ENCODE measurements at regions not wholly inside any gene's neighbourhood (a gene's known extent, or its start where the extent isn't known, plus 50 kb on each side); places are given as distances from the start of the nearest gene placed in this dataset.
"Not testable (repeated sequence)": the region's sequence is repeated elsewhere in the genome, so short reads cannot be mapped to it uniquely, and the experiment has no call there.

GRCh38 chr1:90319918-90320317 lies 325.0 kb downstream of the ZNF326 start:
- no peak overlapping the region for H3K4me3 Mint-ChIP-seq (ENCODE audit: low read depth)
- DNase-seq (ENCODE audit: low spot score), result no peak
- no peaks in the 10 kb centered on the region for H3K27me3 Mint-ChIP-seq (ENCODE audit: low read depth)
- H3K27ac Mint-ChIP-seq, result no peak overlapping the region
- H3K9me3 Mint-ChIP-seq, result no peaks in the 10 kb centered on the region
- no peaks in the 10 kb centered on the region for H3K4me1 Mint-ChIP-seq (ENCODE audit: low read depth)
- intact Hi-C loops (cut with micrococcal nuclease), result no loop called here
- H3K36me3 Mint-ChIP-seq (ENCODE audit: low read depth), result no peaks in the 10 kb centered on the region

DNA sequence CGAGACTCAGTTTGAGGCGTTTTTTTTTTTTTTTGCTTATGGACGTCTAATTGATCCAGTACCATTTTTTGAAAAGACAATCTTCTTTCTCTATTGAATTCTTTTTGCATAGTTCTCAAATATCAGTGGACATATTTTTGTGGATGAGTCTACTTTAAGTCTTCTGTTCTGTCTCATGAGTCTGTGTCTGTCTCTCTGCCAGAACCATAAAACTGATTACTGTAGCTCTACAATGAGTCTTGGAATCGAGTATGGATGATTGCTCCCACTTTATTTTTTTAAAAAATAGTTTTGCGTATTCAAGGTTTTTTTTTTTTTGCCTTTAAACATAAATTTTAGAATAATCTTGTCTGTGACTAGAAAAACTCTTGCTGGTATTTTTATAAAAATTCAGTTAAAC lies 323.5 kb downstream of the ZNF326 start:
- no peaks in the 10 kb centered on the region for H3K27me3 Mint-ChIP-seq (ENCODE audit: low read depth)
- no peak for DNase-seq (ENCODE audit: low spot score)
- no peaks in the 10 kb centered on the region for H3K4me1 Mint-ChIP-seq (ENCODE audit: low read depth)
- no peaks in the 10 kb centered on the region for H3K9me3 Mint-ChIP-seq
- intact Hi-C loops (cut with micrococcal nuclease), result no loop called here
- no peaks in the 10 kb centered on the region for H3K36me3 Mint-ChIP-seq (ENCODE audit: low read depth)
- no peak overlapping the region for H3K27ac Mint-ChIP-seq
- H3K4me3 Mint-ChIP-seq (ENCODE audit: low read depth), result no peak overlapping the region

- Mint-ChIP-seq H3K27ac (no peak overlapping the region), H3K9me3 (no peaks in the 10 kb centered on the region), H3K36me3 (ENCODE audit: low read depth) (no peaks in the 10 kb centered on the region), H3K4me3 (ENCODE audit: low read depth) (no peak overlapping the region), H3K4me1 (ENCODE audit: low read depth) (no peaks in the 10 kb centered on the region), H3K27me3 (ENCODE audit: low read depth) (no peaks in the 10 kb centered on the region)
- DNase-seq (ENCODE audit: low spot score), result no peak
- intact Hi-C loops (cut with micrococcal nuclease), result no loop called here
Measured at GRCh38 chr1:90317628-90318027, 322.7 kb downstream of the ZNF326 start.

DNA sequence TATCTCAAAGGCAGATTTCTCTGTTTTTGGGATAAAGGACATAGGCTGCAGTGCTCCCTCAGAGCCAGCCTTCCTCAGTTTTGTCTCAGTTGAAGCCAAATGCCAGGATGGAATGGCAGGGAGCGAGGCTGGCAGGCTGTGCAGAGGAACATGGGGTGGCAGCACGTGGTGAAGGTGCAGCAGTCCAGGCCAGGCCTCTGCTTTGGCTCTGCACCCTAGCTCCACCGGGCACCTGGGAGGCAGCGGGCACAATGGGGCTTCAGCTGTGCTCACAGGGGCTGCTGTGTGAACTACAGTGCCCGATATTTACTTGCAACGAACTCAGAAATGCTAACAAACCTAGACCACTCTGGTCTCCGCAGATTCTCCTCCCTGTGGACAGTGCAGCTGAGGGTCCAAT lies 319.6 kb downstream of the ZNF326 start:
- H3K4me3 Mint-ChIP-seq (ENCODE audit: low read depth), result no peak overlapping the region
- intact Hi-C loops (cut with micrococcal nuclease), result no loop called here
- H3K36me3 Mint-ChIP-seq (ENCODE audit: low read depth), result no peaks in the 10 kb centered on the region
- no peaks in the 10 kb centered on the region for H3K9me3 Mint-ChIP-seq
- no peak overlapping the region for H3K27ac Mint-ChIP-seq
- no peaks in the 10 kb centered on the region for H3K27me3 Mint-ChIP-seq (ENCODE audit: low read depth)
- DNase-seq (ENCODE audit: low spot score), result no peak
- H3K4me1 Mint-ChIP-seq (ENCODE audit: low read depth), result no peaks in the 10 kb centered on the region

GRCh38 chr1:90313778-90314177 lies 318.9 kb downstream of the ZNF326 start:
- no peaks in the 10 kb centered on the region for H3K4me1 Mint-ChIP-seq (ENCODE audit: low read depth)
- H3K27me3 Mint-ChIP-seq (ENCODE audit: low read depth), result no peaks in the 10 kb centered on the region
- no peak for DNase-seq (ENCODE audit: low spot score)
- no peaks in the 10 kb centered on the region for H3K36me3 Mint-ChIP-seq (ENCODE audit: low read depth)
- no peak overlapping the region for H3K4me3 Mint-ChIP-seq (ENCODE audit: low read depth)
- intact Hi-C loops (cut with micrococcal nuclease), result no loop called here
- H3K27ac Mint-ChIP-seq, result no peak overlapping the region
- H3K9me3 Mint-ChIP-seq, result no peaks in the 10 kb centered on the region

DNA sequence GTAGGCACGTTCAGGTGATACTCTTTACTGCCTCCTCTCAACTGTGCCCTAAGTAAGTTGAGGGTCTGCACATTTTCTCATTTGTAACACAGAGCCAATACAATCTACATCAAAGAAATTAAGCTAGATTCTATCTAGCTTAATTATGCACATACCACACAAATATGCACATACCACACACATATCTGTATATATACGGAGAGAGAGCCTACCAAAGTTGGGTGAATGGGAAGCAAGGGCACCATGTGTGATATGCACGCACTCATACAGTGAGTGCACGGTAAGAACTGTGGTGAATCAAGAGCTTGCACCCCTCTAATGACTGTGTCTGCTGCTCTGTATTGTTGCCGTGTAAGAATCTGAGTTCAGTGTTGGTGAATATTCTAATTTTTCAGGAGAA lies 314.9 kb downstream of the ZNF326 start:
- H3K27ac Mint-ChIP-seq, result no peak overlapping the region
- no peak overlapping the region for H3K4me3 Mint-ChIP-seq (ENCODE audit: low read depth)
- no peaks in the 10 kb centered on the region for H3K36me3 Mint-ChIP-seq (ENCODE audit: low read depth)
- no peak for DNase-seq (ENCODE audit: low spot score)
- intact Hi-C loops (cut with micrococcal nuclease), result no loop called here
- H3K4me1 Mint-ChIP-seq (ENCODE audit: low read depth), result no peaks in the 10 kb centered on the region
- no peaks in the 10 kb centered on the region for H3K27me3 Mint-ChIP-seq (ENCODE audit: low read depth)
- H3K9me3 Mint-ChIP-seq, result peaks cover 4% of the 10 kb centered on the region

DNA sequence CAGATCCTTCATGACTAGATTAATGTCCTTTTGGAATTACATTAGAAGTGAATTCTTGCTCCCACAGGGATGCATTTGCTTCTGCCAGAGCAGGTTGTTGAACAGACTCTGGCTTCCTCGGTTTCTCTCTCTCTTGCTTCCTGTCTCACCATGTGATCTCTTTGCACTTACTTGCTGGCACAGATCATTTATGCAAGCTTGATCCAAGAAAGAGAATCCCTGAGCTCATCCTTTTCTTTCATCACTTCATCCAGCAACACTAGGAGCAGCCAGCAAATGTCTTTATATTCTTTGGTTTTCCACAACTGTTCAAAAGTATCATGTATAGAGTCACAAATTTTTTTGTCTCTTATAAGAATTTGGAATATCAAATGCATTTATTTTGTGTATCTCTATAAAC lies 313.5 kb downstream of the ZNF326 start:
- intact Hi-C loops (cut with micrococcal nuclease), result no loop called here
- no peak overlapping the region for H3K4me3 Mint-ChIP-seq (ENCODE audit: low read depth)
- H3K36me3 Mint-ChIP-seq (ENCODE audit: low read depth), result no peaks in the 10 kb centered on the region
- no peak overlapping the region for H3K27ac Mint-ChIP-seq
- DNase-seq (ENCODE audit: low spot score), result no peak
- no peaks in the 10 kb centered on the region for H3K4me1 Mint-ChIP-seq (ENCODE audit: low read depth)
- H3K9me3 Mint-ChIP-seq, result peaks cover 4% of the 10 kb centered on the region
- no peaks in the 10 kb centered on the region for H3K27me3 Mint-ChIP-seq (ENCODE audit: low read depth)

GRCh38 chr1:90305577-90305976 lies 310.7 kb downstream of the ZNF326 start:
- H3K36me3 Mint-ChIP-seq (ENCODE audit: low read depth), result no peaks in the 10 kb centered on the region
- H3K4me3 Mint-ChIP-seq (ENCODE audit: low read depth), result no peak overlapping the region
- DNase-seq (ENCODE audit: low spot score), result no peak
- intact Hi-C loops (cut with micrococcal nuclease), result no loop called here
- no peaks in the 10 kb centered on the region for H3K4me1 Mint-ChIP-seq (ENCODE audit: low read depth)
- H3K27me3 Mint-ChIP-seq (ENCODE audit: low read depth), result no peaks in the 10 kb centered on the region
- H3K27ac Mint-ChIP-seq, result no peak overlapping the region
- H3K9me3 Mint-ChIP-seq, result peaks cover 4% of the 10 kb centered on the region

- H3K36me3 Mint-ChIP-seq (ENCODE audit: low read depth), result no peaks in the 10 kb centered on the region
- no peaks in the 10 kb centered on the region for H3K27me3 Mint-ChIP-seq (ENCODE audit: low read depth)
- H3K4me1 Mint-ChIP-seq (ENCODE audit: low read depth), result no peaks in the 10 kb centered on the region
- no peak overlapping the region for H3K27ac Mint-ChIP-seq
- no peaks in the 10 kb centered on the region for H3K9me3 Mint-ChIP-seq
- intact Hi-C loops (cut with micrococcal nuclease), result no loop called here
- no peak overlapping the region for H3K4me3 Mint-ChIP-seq (ENCODE audit: low read depth)
- DNase-seq (ENCODE audit: low spot score), result no peak
Measured at GRCh38 chr1:90296327-90296726, 301.4 kb downstream of the ZNF326 start.

- no peaks in the 10 kb centered on the region for H3K9me3 Mint-ChIP-seq
- H3K36me3 Mint-ChIP-seq (ENCODE audit: low read depth), result no peaks in the 10 kb centered on the region
- H3K27ac Mint-ChIP-seq, result no peak overlapping the region
- no peaks in the 10 kb centered on the region for H3K4me1 Mint-ChIP-seq (ENCODE audit: low read depth)
- no peaks in the 10 kb centered on the region for H3K27me3 Mint-ChIP-seq (ENCODE audit: low read depth)
- intact Hi-C loops (cut with micrococcal nuclease), result no loop called here
- DNase-seq (ENCODE audit: low spot score), result no peak
- no peak overlapping the region for H3K4me3 Mint-ChIP-seq (ENCODE audit: low read depth)
Measured at GRCh38 chr1:90295534-90295933, 300.6 kb downstream of the ZNF326 start.

DNA sequence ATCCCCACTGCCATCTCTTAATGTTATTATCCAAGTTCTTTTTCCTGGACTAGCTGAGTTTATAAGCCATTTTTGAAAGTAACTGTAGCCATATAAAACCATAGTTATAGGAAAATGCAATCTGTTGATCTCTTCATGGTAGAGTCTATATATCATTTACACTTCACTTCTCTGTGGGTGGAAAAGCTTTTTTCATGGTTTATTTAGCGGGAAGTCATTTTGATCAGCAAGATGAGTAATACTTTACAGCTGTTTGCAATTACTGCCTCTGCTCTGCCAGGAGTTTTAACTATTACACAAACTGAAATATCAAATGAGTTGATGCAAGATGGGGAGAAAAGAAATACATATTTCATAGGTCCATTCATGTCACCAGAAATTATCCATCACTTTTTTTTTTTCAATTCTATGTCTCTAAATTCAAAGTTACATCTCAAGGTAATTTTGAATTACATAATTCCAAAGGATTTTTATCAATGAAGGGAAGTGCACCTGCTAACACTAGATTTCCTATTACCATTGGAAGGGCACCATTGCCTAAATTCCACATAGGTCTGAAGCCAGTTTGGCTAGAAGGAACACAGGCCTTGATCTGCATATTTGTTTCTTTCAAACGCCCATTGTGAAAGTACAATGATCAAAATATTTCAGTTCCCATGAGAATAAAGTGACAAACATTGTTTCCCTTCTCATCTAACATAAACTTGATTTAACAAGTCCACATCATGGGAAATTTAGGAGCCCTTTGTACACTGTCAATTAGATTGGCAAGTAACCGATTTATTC lies 296.7 kb downstream of the ZNF326 start:
- no peak for DNase-seq (ENCODE audit: low spot score)
- H3K27ac Mint-ChIP-seq, result no peak overlapping the region
- H3K4me1 Mint-ChIP-seq (ENCODE audit: low read depth), result no peaks in the 10 kb centered on the region
- H3K27me3 Mint-ChIP-seq (ENCODE audit: low read depth), result no peaks in the 10 kb centered on the region
- intact Hi-C loops (cut with micrococcal nuclease), result no loop called here
- H3K9me3 Mint-ChIP-seq, result no peaks in the 10 kb centered on the region
- no peaks in the 10 kb centered on the region for H3K36me3 Mint-ChIP-seq (ENCODE audit: low read depth)
- no peak overlapping the region for H3K4me3 Mint-ChIP-seq (ENCODE audit: low read depth)

DNA sequence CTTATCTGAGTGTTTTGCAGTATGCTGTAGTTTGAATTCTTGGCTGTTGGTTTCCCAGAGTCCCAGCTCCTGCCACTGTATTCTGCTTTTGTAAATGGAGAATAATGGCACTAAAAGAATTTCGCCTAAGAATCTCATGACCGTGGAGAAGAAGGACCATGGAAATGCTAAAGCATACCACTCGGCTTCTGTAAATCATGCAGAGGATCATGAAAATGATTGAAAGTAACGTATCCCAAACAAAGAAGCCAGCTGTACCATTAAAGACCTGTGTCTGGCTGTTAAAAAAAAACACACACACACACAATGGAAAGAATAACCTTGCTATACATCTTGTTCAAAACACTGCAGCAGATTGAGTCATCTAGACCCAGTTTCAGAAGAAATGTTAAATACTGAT lies 287.9 kb downstream of the ZNF326 start:
- no peak for DNase-seq (ENCODE audit: low spot score)
- intact Hi-C loops (cut with micrococcal nuclease), result no loop called here
- Mint-ChIP-seq H3K27ac (no peak overlapping the region), H3K9me3 (no peaks in the 10 kb centered on the region), H3K4me1 (ENCODE audit: low read depth) (no peaks in the 10 kb centered on the region), H3K27me3 (ENCODE audit: low read depth) (no peaks in the 10 kb centered on the region), H3K4me3 (ENCODE audit: low read depth) (no peak overlapping the region), H3K36me3 (ENCODE audit: low read depth) (no peaks in the 10 kb centered on the region)

- H3K4me1 Mint-ChIP-seq (ENCODE audit: low read depth); intact Hi-C loops (cut with micrococcal nuclease); DNase-seq (ENCODE audit: low spot score); H3K36me3 Mint-ChIP-seq (ENCODE audit: low read depth); H3K27ac Mint-ChIP-seq; H3K9me3 Mint-ChIP-seq; H3K4me3 Mint-ChIP-seq (ENCODE audit: low read depth); H3K27me3 Mint-ChIP-seq (ENCODE audit: low read depth): not testable (repeated sequence)
Measured at GRCh38 chr1:90281886-90282285, 287.0 kb downstream of the ZNF326 start.

- Mint-ChIP-seq H3K27ac (no peak overlapping the region), H3K4me3 (ENCODE audit: low read depth) (no peak overlapping the region), H3K36me3 (ENCODE audit: low read depth) (no peaks in the 10 kb centered on the region), H3K4me1 (ENCODE audit: low read depth) (no peaks in the 10 kb centered on the region), H3K9me3 (no peaks in the 10 kb centered on the region), H3K27me3 (ENCODE audit: low read depth) (no peaks in the 10 kb centered on the region)
- intact Hi-C loops (cut with micrococcal nuclease), result no loop called here
- no peak for DNase-seq (ENCODE audit: low spot score)
Measured at GRCh38 chr1:90277270-90277669, 282.4 kb downstream of the ZNF326 start.
